BLaER1 (cell line): ENCODE measurements at regions not wholly inside any gene's neighbourhood (a gene's known extent, or its start where the extent isn't known, plus 50 kb on each side); places are given as distances from the start of the nearest gene placed in this dataset.

Experiments used
- H3K27ac ChIP-seq: shearing (Covaris generic); formaldehyde crosslinking; 2 replicates; pipeline ENCODE4 v1.8.1; 2022
- H3K27me3 ChIP-seq: shearing (Covaris generic); formaldehyde crosslinking; 2 replicates; pipeline ENCODE4 v1.8.1; 2022
- H3K36me3 ChIP-seq: shearing (Covaris generic); formaldehyde crosslinking; 2 replicates; pipeline ENCODE4 v1.8.1; 2022
- H3K4me1 ChIP-seq: shearing (Covaris generic); formaldehyde crosslinking; 2 replicates; pipeline ENCODE4 v1.8.1; 2022
- H3K4me2 ChIP-seq: shearing (Covaris generic); formaldehyde crosslinking; 2 replicates; pipeline ENCODE4 v1.8.1; 2022
- H3K4me3 ChIP-seq: shearing (Covaris generic); formaldehyde crosslinking; 2 replicates; pipeline ENCODE4 v1.8.1; 2022
- H3K9ac ChIP-seq: shearing (Covaris generic); formaldehyde crosslinking; 2 replicates; pipeline ENCODE4 v1.8.1; 2022
- H3K9me3 ChIP-seq: shearing (Covaris generic); formaldehyde crosslinking; 2 replicates; pipeline ENCODE4 v1.8.1; 2022
- H4K20me1 ChIP-seq: shearing (Covaris generic); formaldehyde crosslinking; 2 replicates; pipeline ENCODE4 v1.8.1; 2022
- Cebpa-rat ChIP-seq: shearing (Covaris generic); IDR thresholded peaks from 2 replicates; pipeline ENCODE4 v1.8.1; 2022

GRCh38 chr1:199287206-199287605, 648.4 kb downstream of the PTPRC start:
- H3K9ac ChIP-seq: no peak overlapping the region
- H3K4me2 ChIP-seq: no peak overlapping the region
- no peaks in the 10 kb centered on the region for H3K27me3 ChIP-seq
- no peak overlapping the region for H3K4me3 ChIP-seq
- H3K27ac ChIP-seq: no peak overlapping the region
- TF ChIP-seq Cebpa-rat: no peak
- peaks cover 26% of the 10 kb centered on the region for H3K4me1 ChIP-seq
- H4K20me1 ChIP-seq: no peaks in the 10 kb centered on the region
- no peaks in the 10 kb centered on the region for H3K36me3 ChIP-seq
- H3K9me3 ChIP-seq: no peaks in the 10 kb centered on the region

GRCh38 chr1:199287647-199288046, 648.8 kb downstream of the PTPRC start:
- Histone ChIP-seq H3K9ac (no peak overlapping the region), H3K36me3 (no peaks in the 10 kb centered on the region), H3K27ac (no peak overlapping the region), H4K20me1 (no peaks in the 10 kb centered on the region), H3K4me3 (no peak overlapping the region), H3K9me3 (no peaks in the 10 kb centered on the region), H3K27me3 (no peaks in the 10 kb centered on the region), H3K4me2 (no peak overlapping the region), H3K4me1 (peaks cover 22% of the 10 kb centered on the region)
- TF ChIP-seq Cebpa-rat: no peak

- Histone ChIP-seq H3K36me3 (no peaks in the 10 kb centered on the region), H3K4me3 (no peak overlapping the region), H3K4me1 (no peaks in the 10 kb centered on the region), H3K27ac (no peak overlapping the region), H3K9me3 (no peaks in the 10 kb centered on the region), H3K27me3 (no peaks in the 10 kb centered on the region), H3K9ac (no peak overlapping the region), H3K4me2 (no peak overlapping the region), H4K20me1 (no peaks in the 10 kb centered on the region)
- TF ChIP-seq Cebpa-rat: no peak
Observed at GRCh38 chr1:199290186-199290585, 651.3 kb downstream of the PTPRC start.

GRCh38 chr1:199291022-199291740, 652.3 kb downstream of the PTPRC start:
- no peaks in the 10 kb centered on the region for H3K27me3 ChIP-seq
- H3K27ac ChIP-seq: no peak overlapping the region
- no peak overlapping the region for H3K4me2 ChIP-seq
- TF ChIP-seq Cebpa-rat: no peak
- H3K36me3 ChIP-seq: no peaks in the 10 kb centered on the region
- H3K4me1 ChIP-seq: no peaks in the 10 kb centered on the region
- no peak overlapping the region for H3K9ac ChIP-seq
- H3K9me3 ChIP-seq: no peaks in the 10 kb centered on the region
- H3K4me3 ChIP-seq: no peak overlapping the region
- no peaks in the 10 kb centered on the region for H4K20me1 ChIP-seq

- H3K27ac ChIP-seq: no peak overlapping the region
- no peaks in the 10 kb centered on the region for H3K4me1 ChIP-seq
- H3K36me3 ChIP-seq: no peaks in the 10 kb centered on the region
- no peak overlapping the region for H3K4me2 ChIP-seq
- no peaks in the 10 kb centered on the region for H3K9me3 ChIP-seq
- H3K9ac ChIP-seq: no peak overlapping the region
- H4K20me1 ChIP-seq: no peaks in the 10 kb centered on the region
- no peak overlapping the region for H3K4me3 ChIP-seq
- TF ChIP-seq Cebpa-rat: no peak
- H3K27me3 ChIP-seq: no peaks in the 10 kb centered on the region
Observed at GRCh38 chr1:199292896-199293295, 654.1 kb downstream of the PTPRC start.

- H3K9me3 ChIP-seq: no peaks in the 10 kb centered on the region
- H3K27ac ChIP-seq: no peak overlapping the region
- H3K36me3 ChIP-seq: no peaks in the 10 kb centered on the region
- no peak overlapping the region for H3K9ac ChIP-seq
- H3K4me2 ChIP-seq: no peak overlapping the region
- H4K20me1 ChIP-seq: no peaks in the 10 kb centered on the region
- TF ChIP-seq Cebpa-rat: no peak
- no peaks in the 10 kb centered on the region for H3K4me1 ChIP-seq
- no peaks in the 10 kb centered on the region for H3K27me3 ChIP-seq
- no peak overlapping the region for H3K4me3 ChIP-seq
Observed at GRCh38 chr1:199295107-199295506, 656.3 kb downstream of the PTPRC start.

- Histone ChIP-seq H3K27ac (no peak overlapping the region), H3K9me3 (no peaks in the 10 kb centered on the region), H4K20me1 (no peaks in the 10 kb centered on the region), H3K4me3 (no peak overlapping the region), H3K4me1 (no peaks in the 10 kb centered on the region), H3K36me3 (no peaks in the 10 kb centered on the region), H3K4me2 (no peak overlapping the region), H3K9ac (no peak overlapping the region), H3K27me3 (no peaks in the 10 kb centered on the region)
- no peak for TF ChIP-seq Cebpa-rat
Observed at GRCh38 chr1:199297174-199297573, 658.3 kb downstream of the PTPRC start.

- TF ChIP-seq Cebpa-rat: no peak
- Histone ChIP-seq H3K27ac (no peak overlapping the region), H3K9ac (no peak overlapping the region), H4K20me1 (no peaks in the 10 kb centered on the region), H3K9me3 (no peaks in the 10 kb centered on the region), H3K27me3 (no peaks in the 10 kb centered on the region), H3K4me1 (no peaks in the 10 kb centered on the region), H3K4me2 (no peak overlapping the region), H3K4me3 (no peak overlapping the region), H3K36me3 (no peaks in the 10 kb centered on the region)
Observed at GRCh38 chr1:199297887-199298286, 659.0 kb downstream of the PTPRC start.

GRCh38 chr1:199298825-199299224, 660.0 kb downstream of the PTPRC start:
- no peak for TF ChIP-seq Cebpa-rat
- no peaks in the 10 kb centered on the region for H3K9me3 ChIP-seq
- no peak overlapping the region for H3K9ac ChIP-seq
- no peak overlapping the region for H3K4me2 ChIP-seq
- H4K20me1 ChIP-seq: no peaks in the 10 kb centered on the region
- no peak overlapping the region for H3K4me3 ChIP-seq
- H3K27me3 ChIP-seq: no peaks in the 10 kb centered on the region
- no peaks in the 10 kb centered on the region for H3K4me1 ChIP-seq
- H3K36me3 ChIP-seq: no peaks in the 10 kb centered on the region
- no peak overlapping the region for H3K27ac ChIP-seq

GRCh38 chr1:199301472-199302217, 662.8 kb downstream of the PTPRC start:
- H3K4me2 ChIP-seq: no peak overlapping the region
- H4K20me1 ChIP-seq: no peaks in the 10 kb centered on the region
- H3K36me3 ChIP-seq: no peaks in the 10 kb centered on the region
- no peaks in the 10 kb centered on the region for H3K9me3 ChIP-seq
- TF ChIP-seq Cebpa-rat: no peak
- H3K4me1 ChIP-seq: no peaks in the 10 kb centered on the region
- no peak overlapping the region for H3K27ac ChIP-seq
- H3K9ac ChIP-seq: no peak overlapping the region
- no peaks in the 10 kb centered on the region for H3K27me3 ChIP-seq
- H3K4me3 ChIP-seq: no peak overlapping the region
